AG20443 (cell line): ENCODE measurements at regions not wholly inside any gene's neighbourhood (a gene's known extent, or its start where the extent isn't known, plus 50 kb on each side); places are given as distances from the start of the nearest gene placed in this dataset.

Experiments
- DNase-seq: peaks from one replicate; pipeline ENCODE4 v3.0.0; 2012; ENCODE audit warnings: low spot score, mixed read lengths

DNA sequence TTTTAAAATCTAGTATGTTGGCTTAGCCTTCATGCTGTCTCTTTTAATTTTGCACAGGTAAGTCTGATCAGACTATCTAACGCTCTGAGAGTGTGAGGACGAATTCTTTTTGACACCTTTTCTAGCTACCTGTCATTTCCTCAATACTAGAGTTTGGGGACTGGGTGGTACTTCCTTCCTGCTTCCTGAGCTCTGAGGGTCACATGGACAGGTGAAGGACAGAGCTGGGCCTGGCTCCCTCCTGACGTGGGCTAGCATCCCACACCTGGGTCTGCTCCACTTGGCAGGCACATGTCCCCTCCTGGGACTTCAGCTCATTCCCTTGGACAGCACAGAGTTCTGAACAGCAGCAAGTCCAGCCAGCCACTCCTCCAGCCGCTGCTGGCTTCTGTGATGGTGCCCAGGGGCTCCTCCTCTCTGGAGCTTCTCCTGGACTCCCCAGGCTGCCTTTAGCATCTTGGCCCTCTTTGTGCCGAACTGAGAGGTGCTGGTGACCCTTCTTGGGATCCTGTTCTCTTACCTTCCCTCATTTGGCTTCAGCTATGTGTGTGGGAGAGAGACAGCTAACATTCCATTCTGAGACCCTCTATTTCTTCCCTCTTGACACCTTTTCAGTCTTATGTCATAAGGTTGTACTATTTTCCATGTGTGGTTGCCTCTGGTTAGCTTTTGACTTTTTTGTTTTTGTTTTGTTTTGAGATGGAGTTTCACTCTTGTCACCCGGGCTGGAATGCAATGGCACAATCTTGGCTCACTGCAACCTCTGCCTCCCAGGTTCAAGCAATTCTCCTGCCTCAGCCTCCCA is 106.9 kb downstream of the B3GNT2 start:
- no peak for DNase-seq

DNA sequence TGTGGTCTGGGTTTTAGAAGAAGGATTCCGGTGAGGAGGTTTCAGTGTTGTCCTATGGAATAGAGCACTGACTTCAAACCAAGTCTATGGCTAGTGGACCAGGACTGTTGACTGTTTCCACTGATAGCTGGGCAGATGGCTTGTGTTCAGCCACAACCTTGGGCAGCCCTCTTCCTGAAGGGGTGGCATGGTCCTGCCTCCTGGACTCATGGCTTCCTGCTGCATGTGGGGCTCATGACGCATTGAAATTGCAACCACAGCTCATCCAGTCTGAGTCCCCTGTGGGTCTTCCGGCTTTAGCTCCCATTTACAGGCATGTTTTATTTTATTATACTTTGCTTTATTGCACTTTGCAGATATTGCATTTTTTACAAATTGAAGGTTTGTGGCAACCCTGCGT is 105.0 kb downstream of the B3GNT2 start:
- DNase-seq, result no peak

DNA sequence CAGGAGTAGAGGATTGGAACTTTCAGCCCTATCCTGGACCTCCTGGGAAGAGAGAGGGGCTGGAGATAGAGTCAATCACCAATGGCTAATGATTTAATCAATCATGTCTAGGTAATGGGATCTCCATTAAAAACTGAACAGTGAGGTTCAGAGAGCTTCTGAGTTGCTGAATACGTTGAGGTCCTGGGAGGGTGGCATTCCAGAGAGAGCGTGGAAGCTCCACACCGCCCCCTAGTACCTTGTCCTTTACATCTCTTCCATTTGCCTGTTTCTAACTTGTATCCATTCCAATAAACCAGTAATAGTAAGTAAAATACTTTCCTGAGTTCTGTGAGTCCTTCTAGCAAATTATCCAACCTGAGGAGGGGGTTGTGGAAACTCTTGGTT is 101.7 kb downstream of the B3GNT2 start:
- no peak for DNase-seq

DNA sequence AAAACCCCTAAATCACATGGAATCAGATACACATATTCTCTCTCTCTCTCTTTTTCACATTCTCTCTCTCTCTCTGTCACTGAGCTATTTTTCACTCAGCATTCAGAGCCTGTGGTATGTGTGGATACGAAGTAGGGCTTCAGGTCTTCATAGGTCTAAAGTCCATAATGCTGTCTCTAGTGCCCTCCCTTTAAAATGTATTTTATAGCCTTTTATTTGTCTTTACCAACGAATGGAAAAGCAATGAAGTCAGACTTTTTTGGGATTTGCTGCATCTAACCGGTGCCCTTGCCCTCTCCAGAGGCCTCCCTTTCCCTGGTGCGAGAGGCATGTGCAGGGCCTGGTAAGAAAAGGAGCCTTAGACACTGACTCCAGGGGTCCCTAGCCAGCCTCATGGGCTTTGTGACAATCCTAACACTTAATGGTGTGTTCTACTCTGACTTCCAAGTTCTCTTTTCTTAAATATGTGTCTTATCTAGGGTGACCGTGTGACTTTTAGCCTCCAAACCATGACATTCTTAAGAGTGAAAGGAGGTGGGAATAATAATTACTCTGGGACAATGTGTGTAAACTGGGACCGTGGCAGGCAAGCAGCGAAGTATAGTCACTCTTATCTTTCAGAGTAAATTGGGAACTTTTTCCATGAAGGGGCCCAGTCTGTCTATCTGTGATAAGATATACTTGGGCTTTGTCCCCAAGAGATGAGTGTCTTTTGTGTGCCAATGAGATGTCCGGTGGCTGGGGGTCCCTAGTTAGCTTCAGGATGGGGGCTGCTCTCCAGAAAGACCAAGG is 101.1 kb downstream of the B3GNT2 start:
- no peak for DNase-seq

DNA sequence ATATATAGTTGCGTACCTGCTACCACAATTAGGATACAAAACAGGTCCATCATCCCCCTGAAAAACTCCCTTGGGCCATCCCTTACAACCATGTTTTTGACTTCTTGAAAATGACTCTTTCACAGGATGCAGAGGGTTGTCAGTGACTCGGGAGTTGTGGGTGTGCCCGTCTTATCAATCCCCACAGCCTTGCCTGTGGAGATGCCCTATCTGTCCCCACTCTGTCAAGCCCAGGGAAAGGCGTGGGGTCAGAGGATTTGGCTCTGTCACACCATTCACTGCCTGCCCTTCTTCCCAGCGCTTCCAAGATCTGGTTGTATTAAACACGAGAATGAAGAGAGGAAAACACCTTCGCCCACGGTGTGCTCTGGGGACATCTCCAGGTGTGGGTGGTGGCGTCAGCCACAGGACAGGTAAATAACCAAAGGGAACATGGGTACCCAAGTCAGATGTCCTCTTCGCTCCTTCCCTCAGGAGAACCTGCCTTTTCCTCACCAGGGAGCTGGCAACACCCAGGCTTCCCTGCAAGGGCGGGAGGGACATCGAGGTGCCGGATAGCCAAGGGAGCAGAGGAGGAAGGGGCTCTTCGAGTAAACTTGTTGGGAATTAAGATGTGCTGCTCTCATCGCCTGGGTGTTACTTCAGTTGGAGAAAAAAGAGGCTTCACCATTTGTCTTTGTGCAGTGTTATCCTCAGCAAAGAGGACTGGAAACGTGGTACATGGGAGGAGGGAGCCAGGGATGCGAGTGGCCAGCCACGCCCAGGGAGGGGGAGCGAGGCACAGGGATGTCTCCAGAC is 100.3 kb downstream of the B3GNT2 start:
- DNase-seq, result no peak

DNA sequence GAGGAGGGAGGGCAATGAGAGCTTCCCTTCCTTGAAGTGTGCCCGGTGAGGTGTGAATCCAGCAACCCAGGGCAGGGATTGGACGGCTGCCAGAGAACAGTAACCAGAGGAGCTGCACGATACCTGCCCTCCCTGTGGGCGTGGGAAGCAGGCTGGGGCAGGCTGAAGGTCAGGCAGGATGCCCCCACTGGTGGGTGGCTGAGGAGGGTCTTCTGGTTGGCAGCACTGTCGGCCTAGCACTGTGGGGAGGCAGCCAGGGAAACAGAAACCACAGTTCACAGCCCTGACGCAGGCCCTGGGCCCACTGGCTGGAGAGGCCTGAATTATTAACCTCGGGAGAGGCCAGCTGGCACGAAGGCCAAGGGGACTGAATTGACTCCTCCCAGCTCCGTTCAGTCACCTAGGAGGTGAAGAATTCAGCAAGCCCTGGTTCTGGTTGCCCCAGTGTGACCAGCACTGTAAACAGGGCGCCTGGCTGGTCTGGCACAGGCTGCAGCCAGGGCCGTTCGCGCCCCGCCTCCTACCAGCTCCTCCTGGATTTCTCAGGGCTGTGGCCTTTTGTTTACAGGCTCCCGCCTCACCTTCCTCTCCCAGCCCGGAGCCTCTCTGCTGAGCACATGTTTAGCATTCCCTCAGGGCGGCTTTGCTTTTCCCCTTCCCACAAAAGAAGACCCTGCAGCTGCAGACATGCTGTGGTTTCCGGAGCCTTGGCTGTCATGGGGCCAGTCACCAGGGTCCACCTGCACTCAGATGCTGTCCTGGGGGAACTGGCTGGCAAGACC is 97.8 kb downstream of the B3GNT2 start:
- peak; percentile 45 for DNase-seq

DNA sequence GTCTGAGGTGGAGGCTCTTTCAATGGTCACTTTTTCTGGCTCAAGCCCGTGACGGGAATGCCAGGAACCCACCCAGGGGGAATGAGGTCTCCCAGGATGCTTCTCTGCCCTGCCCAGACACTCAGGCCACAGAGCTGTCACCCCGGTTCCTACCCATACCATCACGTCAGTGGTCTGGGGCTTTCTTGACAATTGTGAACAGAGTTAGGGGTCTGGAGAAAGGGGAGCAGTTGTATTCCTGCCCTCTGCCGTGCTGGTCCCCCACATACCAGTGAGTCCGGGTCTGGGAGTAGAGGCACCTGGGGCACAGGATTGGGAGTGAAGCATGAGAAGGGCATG is 97.2 kb downstream of the B3GNT2 start:
- no peak for DNase-seq

DNA sequence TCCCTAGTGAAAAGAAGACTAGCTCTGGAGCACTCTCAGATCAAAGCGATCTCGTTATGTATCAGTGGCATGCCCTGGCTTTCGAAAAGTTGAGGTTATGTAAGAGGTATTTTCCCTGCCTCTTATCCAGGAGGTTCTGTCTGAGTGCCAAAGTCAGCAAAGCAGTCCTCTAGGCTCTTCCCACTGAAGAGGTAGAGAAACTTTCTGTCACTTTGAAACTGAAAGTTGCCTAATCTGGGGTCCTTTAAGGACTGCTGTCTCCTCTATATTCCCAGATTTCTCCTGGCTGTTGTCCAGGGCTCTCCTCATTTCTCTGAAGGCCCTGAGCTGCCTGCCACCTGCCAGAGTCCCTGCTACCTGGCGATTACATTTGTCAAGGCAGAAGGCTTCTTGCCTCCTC is 96.3 kb downstream of the B3GNT2 start:
- DNase-seq, result no peak

DNA sequence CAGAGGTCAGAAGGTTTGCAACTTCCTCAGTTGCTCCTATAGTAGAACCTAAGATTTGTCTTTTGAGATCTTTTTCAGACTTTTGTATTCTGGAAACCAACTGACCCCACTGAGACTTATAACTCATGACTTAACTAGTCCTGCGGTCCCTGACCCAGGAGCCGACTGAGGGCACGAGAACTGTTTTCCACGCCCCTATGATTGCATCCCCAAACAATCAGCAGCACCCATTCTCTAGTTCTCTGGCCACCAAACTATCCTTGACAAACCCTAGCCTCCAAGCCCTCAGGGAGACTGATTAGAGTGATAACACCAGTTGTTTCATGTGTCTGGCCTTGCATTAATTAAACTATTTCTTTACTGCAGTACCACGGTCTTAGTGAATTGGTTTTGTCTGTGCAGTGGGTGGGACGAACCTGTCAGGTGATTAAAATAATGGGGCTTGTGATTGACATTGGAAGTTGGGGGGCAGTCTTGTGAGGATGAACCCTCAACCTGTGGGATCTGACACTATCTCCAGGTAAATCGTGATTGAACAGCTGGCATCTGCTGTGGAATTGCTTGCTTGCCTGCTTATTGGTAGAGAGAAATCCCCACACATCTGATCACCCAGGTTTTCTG is 95.7 kb downstream of the B3GNT2 start:
- no peak for DNase-seq

DNA sequence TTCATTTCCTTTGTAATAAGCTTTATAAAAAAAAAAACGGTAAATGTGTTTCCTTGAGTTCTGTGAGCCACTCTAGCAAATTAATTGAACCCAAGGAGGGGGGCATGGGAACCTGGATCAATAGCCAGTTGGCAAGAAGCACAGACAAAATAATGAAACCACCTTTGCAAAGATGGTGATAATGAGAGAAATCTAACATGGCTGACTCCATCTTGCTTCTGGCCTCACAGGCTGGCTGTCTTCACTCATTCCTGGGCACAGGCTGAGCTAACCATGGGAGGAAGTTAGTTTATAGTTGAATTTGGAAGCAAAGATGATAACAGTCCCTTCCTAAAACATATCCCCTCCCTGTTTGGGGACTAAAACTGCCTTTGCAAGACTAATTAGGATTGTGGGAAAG is 95.1 kb downstream of the B3GNT2 start:
- DNase-seq, result no peak

DNA sequence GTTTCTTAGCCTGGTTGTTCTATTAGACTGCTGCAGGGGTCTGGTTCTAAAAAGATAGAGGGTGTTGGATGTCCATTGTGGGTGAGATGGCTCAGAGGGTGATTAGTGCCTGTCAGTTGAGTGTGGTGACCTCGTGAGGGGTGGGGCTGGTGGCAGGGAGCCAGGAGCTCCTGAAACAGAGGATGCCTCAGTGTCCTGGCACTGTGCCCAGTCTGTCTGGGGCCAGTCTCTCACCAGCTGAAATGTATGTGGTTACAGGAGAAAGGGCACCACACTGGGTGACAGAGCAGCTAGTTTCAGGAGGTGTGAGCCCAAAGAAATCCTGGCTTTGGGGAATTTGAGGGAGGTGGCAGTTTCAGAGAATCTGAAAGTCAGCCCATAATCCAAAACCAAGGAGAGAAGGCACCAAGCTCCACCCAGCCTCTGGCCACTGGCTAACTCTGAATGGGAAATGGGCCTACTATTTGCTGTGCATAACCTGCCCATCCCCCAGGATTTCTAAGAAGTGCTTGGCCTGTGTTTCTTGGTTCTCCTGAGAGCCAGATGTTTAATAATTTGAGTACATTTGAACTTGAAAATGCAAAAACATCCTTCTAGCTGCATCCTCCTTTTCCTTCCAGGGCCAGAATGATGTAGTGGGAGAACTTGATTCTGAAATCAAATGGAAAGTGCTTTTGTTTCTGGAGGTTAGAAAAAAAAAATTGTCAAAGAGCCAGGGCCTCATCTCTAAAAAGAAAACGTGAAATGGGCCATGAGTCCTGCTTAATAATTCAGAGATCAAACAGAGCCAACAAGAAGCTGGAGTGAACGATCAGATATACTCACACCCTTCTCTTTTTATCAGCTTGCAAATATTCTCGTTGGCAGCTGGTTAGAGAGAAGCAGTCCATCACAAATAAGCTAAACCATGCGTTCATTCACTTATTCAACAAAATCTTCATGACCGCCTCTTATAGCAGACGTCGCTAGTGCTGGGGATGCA is 92.3 kb downstream of the B3GNT2 start:
- DNase-seq, result peak; percentile 41

DNA sequence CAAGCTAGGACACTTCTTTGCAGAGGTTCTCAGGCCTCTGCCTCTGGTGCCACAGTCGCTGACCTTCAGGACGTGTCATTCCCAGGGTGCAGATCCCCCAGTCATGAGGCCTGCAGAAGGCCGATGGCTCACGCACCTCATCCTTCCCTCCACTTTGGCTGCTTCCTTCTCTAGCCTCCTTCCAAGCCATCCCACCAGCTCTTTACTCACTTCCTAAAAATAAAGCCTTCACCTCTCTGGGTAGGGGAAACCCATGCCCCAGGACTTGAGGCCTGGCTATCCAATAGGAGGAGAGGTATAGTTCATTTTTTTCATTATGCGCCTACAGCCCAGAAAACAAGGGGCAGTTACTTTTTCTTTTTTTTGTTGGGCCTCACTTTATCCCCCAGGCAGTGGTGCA is 91.4 kb downstream of the B3GNT2 start:
- DNase-seq, result no peak

DNA sequence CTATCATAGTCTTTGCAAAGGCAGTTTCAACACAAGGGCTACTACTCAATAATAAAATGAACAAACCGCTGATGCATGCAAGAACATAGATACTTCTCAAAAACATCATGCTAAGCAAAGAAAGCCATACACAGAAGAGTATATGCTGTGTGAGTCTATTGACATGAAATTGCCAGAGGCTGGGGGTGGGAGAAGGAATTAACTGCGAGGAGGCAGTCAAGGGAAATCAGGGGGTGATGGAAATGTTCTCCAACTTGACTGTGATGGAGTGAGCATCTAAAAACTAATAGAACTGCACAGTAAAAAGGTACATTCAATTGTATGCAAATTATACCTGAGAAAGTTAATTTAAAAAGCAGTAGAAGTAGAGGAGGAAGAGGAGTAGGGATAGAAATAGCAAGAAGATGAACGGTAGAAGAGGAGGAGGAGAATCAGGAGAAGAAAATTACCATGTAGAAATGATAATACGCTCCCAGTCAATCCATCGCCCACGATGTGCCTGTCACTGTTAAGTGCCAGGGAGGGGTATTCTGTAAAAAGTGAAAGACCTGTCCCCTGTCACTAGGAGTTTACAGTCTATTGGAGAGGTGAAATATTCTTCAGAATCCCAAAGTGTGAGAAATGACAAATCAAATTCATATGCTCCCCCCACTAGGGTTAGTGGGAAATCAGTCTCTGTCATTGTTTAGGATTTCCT is 90.3 kb downstream of the B3GNT2 start:
- no peak for DNase-seq

DNA sequence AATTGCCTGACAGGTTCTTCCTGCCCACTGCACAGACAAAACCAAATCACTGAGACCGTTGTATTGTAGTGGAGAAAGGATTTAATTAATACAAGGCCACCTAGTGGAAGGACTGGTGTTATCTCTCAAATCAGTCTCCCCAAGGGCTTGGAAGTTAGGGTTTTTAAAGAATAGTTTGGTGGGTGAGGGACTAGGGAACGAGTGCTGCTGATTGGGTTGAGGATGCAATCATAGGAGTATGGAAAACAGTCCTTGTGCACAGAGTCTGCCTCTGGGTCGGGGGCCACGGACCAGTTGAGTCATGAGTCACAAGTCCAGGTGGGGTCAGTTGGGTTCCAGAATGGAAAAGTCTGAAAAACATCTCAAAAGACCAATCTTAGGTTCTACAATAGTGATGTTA is 89.1 kb downstream of the B3GNT2 start:
- no peak for DNase-seq

DNA sequence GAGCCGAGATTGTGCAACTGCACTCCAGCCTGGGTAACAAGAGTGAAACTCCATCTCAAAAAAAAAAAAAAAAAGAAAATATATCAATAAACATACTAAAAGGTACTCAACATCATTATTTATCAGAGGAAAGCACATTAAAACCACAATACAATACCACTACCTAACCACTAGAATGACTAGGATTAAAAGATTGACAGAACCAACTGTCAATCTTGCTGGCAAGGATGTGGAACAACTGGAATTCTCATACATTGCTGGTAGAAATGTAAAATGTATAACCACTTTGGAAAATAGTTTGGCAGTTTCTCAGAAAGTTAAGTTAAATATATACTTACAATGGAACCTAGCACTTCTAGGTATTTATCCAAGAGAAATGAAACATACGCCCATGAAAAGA is 88.6 kb downstream of the B3GNT2 start:
- DNase-seq, result no peak

DNA sequence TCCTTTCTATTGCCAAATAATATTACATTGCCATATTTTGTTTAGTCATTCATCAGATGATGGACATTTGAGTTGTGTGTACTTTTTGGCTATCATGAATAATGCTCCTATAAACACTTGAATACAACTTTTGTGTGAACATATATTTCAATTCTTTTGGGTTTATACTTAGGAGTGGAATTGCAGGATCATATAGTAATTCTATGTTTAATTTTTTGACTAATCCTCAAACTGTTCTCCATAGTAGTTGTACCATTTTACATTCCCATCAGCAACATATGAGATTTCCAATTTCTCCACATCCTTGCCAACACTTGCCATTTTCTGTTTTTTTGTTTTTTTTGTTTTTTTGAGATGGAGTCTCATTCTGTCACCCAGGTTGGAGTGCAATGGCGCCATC is 87.2 kb downstream of the B3GNT2 start:
- DNase-seq, result no peak

DNA sequence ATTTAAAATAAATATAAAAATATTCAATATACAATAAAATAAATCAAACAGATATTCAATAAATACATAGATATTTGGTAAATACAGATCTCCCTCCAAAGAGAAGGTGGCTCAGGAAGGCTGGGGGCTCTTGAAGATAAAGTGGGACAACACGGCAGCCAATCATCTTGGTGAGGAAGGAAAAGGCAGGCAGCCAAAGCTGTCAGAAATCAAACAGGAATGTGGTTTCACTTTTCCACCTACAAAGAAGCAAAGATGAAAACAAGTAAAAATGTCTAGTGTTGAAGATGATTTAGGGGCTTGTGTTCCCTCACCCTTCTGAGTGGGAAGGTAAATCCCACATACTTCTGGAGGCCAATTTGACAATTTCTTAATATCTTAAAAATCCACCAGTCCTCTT is 85.7 kb downstream of the B3GNT2 start:
- no peak for DNase-seq

DNA sequence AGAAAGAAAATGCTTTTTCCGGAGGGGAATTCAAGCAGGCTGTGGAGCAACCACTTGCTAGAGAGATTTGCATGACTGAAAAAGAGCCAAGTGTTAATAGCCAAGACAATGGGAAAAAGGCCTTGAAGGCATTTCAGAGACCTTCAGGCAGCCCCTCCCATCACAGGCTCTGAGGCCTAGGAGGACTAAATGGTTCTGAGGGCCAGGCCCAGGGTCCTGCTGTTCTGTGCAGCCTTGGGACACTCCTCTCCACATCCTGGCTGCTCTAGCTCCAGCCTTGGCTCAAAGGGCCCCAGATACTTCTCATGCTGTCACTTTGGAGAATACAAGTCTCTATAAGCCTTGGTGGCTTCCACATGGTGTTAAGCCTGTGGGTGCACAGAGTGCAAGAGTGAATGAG is 81.8 kb downstream of the B3GNT2 start:
- DNase-seq, result no peak
